NCI-H446 treated with DMSO at 0.1 percent for 48 hours (cell line): ENCODE measurements at regions not wholly inside any gene's neighbourhood (a gene's known extent, or its start where the extent isn't known, plus 50 kb on each side); places are given as distances from the start of the nearest gene placed in this dataset.
A peak's percentile ranks its signal among the peaks of the same experiment; 100 is the strongest.

ENCODE experiments used
- DNase-seq: peaks from one replicate; lab custom pipeline; 2025; lab: John Stamatoyannopoulos, UW

DNA sequence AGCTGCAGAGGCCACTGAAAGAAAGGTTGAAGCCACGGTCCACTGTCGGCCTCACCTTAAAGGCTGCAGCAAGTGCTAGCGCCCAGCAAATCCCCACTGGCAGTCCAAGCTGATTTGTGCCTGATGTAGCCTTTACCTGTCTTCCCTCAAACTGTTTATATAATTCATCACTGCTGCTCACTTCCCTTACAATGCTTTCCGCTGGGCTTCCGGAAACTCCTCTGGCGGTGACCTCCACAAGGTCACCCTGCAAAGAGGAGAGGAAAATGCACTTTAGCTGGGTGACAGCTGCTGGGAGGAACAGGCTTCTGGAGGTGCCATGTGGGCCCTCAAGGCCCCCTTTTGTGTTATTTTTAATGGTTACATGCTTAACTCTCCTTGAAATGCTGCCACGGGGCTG lies 126.2 kb downstream of the CMPK2 start:
- no peak for DNase-seq

DNA sequence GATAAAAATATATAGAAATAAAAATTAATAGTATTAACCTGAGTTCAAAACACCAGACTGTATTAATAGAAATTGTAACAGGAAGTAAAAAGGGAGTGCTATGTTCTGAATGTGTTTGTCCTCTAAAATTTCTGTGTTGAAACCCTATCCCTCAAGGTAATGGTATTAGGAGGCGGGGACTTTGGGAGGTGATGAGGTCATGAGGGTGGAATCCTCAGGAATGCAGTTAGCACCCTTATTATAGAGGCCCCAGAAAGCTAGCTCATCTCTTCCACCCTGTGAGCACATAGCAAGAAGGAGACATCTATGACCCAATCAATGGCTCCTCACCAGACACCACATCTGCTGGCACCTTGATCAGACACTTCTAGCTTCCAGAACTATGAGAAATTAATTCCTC lies 124.5 kb downstream of the CMPK2 start:
- no peak for DNase-seq

- no peak for DNase-seq
Observed at GRCh38 chr2:6744038-6744437, 121.7 kb downstream of the CMPK2 start.

DNA sequence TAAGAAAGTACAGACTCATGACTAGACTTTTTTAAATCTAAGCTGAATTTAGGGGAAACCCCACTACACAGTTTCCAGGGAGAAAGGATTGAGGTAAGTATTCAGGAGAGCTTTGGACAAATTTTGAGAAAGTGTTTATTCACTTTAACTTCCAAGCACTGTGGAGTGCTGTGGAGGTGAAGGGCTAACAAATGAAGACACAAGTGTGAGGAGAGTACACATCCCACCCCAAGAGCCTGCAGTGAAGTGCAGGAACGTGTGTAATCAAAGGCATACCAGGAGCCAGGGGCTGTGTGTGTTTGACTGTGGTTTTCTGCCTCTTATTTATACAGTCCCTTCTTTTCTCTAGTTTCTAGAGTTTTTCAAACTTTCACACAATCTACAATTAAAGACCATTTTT lies 118.3 kb downstream of the CMPK2 start:
- no peak for DNase-seq

- no peak for DNase-seq
Observed at GRCh38 chr2:6748406-6749067, 117.2 kb downstream of the CMPK2 start.

DNA sequence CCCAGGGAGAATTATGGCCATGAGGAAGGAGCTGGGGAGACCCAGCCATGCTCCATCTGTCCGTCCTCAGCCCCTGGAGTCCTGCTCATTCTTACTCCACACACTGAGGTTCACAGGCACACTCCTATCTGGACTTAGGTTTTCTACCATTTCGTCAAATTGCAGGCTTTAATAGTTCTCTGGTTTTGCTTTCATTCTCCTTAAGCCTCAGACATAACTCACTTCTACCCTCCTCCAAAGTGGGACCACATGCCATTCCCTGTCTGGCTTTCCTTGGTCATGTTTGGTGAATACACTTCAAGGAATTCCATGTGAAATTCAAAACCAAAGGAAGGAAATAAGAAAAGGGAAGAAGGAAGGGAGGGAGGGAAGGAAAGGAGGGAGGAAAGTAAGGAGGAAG lies 115.7 kb downstream of the CMPK2 start:
- no peak for DNase-seq

- DNase-seq: no peak
Observed at GRCh38 chr2:6750411-6751158, 115.1 kb downstream of the CMPK2 start.

DNA sequence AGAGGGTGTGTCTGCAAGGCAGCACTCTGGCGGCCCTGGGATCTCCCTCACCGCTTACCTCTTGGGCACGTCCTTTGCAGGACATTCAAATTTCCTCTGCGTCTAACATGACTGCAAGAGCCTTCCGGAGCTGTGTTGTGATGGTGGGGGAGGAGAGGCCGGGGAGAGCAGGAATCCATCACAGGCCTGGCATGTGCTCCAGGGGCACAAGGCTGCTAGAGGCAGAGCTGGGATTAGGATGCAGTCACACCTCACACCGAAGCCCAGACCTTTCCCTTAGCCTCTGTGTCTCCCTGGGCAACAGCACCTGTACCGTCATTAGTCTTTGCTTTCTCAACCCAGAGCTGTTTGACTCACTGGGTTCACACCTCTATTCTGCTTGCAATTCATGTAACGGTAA lies 111.3 kb downstream of the CMPK2 start:
- DNase-seq: no peak

DNA sequence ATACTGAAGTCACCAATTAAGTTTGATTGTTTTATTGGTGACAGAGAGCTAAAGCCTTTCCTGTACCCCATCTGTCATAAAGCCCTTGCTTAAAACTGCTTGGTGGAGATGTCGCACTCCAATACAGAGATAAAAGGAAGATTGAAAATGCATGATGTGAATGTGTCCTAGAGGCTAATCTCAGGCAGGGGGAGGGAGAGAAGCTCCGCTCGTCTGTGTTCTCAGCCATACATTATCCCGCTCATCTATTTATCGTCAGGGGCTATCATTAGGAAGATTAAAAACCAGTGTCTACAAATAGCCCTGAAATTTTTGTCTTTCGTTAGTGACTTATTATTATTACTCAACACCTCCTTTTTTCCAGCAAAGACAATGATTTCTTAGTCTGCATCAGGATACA lies 110.3 kb downstream of the CMPK2 start:
- no peak for DNase-seq

- no peak for DNase-seq
Observed at GRCh38 chr2:6757215-6757614, 108.5 kb downstream of the CMPK2 start.

DNA sequence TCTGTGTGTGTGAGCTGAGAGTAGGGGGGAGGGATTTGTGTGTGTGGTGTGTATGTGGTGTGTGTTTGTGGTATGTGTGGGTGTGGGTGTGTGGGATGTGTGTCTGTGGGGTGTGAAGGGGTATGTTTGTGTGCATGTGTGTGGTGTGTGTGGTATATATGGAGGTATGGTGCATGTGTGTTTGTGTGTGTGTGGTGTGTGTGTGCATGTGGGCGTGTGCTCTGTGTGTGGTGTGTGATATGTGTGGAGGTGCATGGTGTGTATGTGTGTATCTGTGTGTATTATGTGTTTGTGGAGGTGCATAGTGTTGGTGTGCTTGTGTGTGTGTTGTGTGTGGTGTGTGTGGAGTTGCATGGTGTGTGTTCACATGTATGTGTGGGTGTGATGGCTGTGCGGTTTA lies 106.0 kb downstream of the CMPK2 start:
- no peak for DNase-seq

GRCh38 chr2:6760132-6760531 lies 105.6 kb downstream of the CMPK2 start:
- DNase-seq: no peak

GRCh38 chr2:6764968-6765723 lies 100.6 kb downstream of the CMPK2 start:
- DNase-seq: no peak

DNA sequence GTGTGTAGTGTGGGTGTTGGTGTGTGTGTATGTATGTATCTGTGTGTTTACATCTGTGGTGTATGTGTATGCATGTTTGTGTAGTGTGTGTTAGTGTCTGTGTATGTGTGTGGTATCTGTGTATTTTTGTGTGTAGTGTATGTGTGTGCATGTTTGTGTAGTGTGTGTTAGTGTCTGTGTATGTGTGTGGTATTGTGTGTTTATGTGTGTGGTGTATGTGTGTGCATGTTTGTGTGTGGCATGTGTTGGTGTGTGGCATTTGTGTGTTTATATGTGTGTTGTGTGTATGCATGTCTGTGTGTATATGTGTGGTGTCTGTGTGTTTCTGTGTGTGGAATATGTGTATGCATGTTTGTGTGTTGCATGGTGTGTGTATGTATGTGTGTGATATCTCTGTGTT lies 96.4 kb downstream of the CMPK2 start:
- no peak for DNase-seq

GRCh38 chr2:6770006-6770405 lies 95.7 kb downstream of the CMPK2 start:
- DNase-seq: no peak

GRCh38 chr2:6771634-6772611 lies 93.8 kb downstream of the CMPK2 start:
- peak; percentile 72 for DNase-seq

DNA sequence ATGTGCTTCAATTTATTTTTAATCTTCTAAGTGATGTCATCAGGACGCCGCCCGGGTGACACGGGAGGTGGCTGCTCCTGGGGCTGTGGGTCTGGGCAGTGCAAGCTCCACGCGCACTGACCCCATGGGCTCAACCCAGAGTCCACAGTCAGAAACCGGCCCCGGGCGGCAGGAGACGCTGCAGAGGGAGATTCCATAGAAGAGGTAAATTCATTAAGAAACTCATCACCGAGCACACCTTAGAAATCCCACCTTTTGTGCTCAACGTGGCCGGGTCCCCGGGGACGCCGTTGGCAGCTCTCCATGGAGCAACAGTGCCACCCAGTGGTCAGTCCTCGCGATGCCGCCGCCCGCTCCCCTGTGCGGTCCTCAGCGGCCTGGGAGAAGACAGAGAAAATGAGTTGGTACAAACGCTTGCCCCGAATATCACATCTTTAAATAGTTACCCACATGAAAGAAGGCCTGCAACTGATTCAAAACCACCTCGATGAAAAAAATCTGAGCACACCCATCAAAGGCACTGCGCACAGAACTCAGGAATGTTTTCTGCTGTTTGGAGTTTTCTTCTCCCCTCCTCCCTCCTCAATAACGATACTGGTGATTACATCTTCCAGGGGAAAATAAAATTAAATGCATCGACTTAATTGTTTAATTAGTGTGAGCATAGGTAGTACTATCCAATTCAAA lies 92.6 kb downstream of the CMPK2 start:
- DNase-seq: peak; percentile 55

GRCh38 chr2:6773694-6774044 lies 92.0 kb downstream of the CMPK2 start:
- DNase-seq: no peak

- DNase-seq: no peak
Observed at GRCh38 chr2:6776125-6776524, 89.6 kb downstream of the CMPK2 start.

DNA sequence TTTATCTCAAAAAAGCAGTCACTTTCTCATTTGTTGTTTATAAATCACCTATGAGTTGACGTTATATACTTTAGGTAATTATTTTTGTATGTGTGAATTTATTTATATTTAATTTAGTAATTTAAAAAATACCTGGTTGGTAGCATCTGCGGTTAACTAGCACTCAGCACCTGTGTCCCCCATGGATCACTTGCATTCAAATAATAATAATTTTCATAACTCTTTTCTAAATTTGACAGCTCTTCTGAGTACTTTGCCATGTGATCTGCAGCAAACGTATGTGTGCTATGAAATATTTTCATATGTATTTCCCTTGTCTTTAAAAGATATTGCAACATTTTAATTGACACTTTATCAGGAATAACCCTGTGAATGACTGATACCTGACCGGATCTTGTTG lies 88.1 kb downstream of the CMPK2 start:
- DNase-seq: no peak

GRCh38 chr2:6780765-6781274 lies 84.9 kb downstream of the CMPK2 start:
- DNase-seq: no peak
